Choroid plexus epithelial cell (primary cell): ENCODE measurements at regions not wholly inside any gene's neighbourhood (a gene's known extent, or its start where the extent isn't known, plus 50 kb on each side); places are given as distances from the start of the nearest gene placed in this dataset.

ENCODE experiments used
- DNase-seq: peaks from one replicate; pipeline ENCODE4 v3.0.0-alpha.2; 2010; ENCODE audit warnings: low read depth
- H3K4me3 ChIP-seq: 2 replicates; pipeline ENCODE4 v1.5.1; 2011; ENCODE audit warnings: low read depth, mild to moderate bottlenecking, control low read depth, low read length, moderate library complexity
- CTCF ChIP-seq: conservative IDR thresholded peaks from 2 replicates; pipeline ENCODE4 v1.5.1; 2011; ENCODE audit warnings: low read depth, mild to moderate bottlenecking, control low read depth, inconsistent platforms, low read length, moderate library complexity

GRCh38 chr5:27682600-27682999, 644.2 kb upstream of the CDH9 start:
- TF ChIP-seq CTCF = peak; percentile 68
- H3K4me3 ChIP-seq = no peak overlapping the region
- DNase-seq = peak; percentile 61

- TF ChIP-seq CTCF = no peak
- no peak overlapping the region for H3K4me3 ChIP-seq
- no peak for DNase-seq
Observed at GRCh38 chr5:27652505-27652904, 614.1 kb upstream of the CDH9 start.

- H3K4me3 ChIP-seq = no peak overlapping the region
- TF ChIP-seq CTCF = no peak
- DNase-seq = no peak
Observed at GRCh38 chr5:27639005-27639612, 600.7 kb upstream of the CDH9 start.

GRCh38 chr5:27619982-27620381, 581.6 kb upstream of the CDH9 start:
- DNase-seq = no peak
- no peak for TF ChIP-seq CTCF
- no peak overlapping the region for H3K4me3 ChIP-seq

GRCh38 chr5:27612161-27612560, 573.8 kb upstream of the CDH9 start:
- DNase-seq = peak; percentile 27
- no peak for TF ChIP-seq CTCF

GRCh38 chr5:27608992-27609391, 570.6 kb upstream of the CDH9 start:
- DNase-seq = no peak
- no peak for TF ChIP-seq CTCF
- H3K4me3 ChIP-seq = no peak overlapping the region

More at GRCh38 chr5:27612161-27612560, 573.8 kb upstream of the CDH9 start:
- no peak overlapping the region for H3K4me3 ChIP-seq

- no peak for TF ChIP-seq CTCF
- DNase-seq = peak; percentile 62
- H3K4me3 ChIP-seq = no peak overlapping the region
Observed at GRCh38 chr5:27598576-27598975, 560.2 kb upstream of the CDH9 start.
